Activated naive CD4-positive, alpha-beta T cell treated with anti-CD3 and anti-CD28 coated beads, Interleukin-2, amount 50 U/mL, for 24 hours (primary cell): ENCODE measurements at regions not wholly inside any gene's neighbourhood (a gene's known extent, or its start where the extent isn't known, plus 50 kb on each side); places are given as distances from the start of the nearest gene placed in this dataset.
"Not testable (repeated sequence)": the region's sequence is repeated elsewhere in the genome, so short reads cannot be mapped to it uniquely, and the experiment has no call there.

Experiments used
- H3K27ac Mint-ChIP-seq: one replicate; pipeline ENCODE4 v1.8.0; 2021; ENCODE audit warnings: mild to moderate bottlenecking, mixed read lengths
- H3K27me3 Mint-ChIP-seq: one replicate; pipeline ENCODE4 v1.8.0; 2021; ENCODE audit warnings: mixed read lengths
- H3K36me3 Mint-ChIP-seq: one replicate; pipeline ENCODE4 v1.8.0; 2021; ENCODE audit warnings: mixed read lengths
- H3K4me1 Mint-ChIP-seq: one replicate; pipeline ENCODE4 v1.8.0; 2021; ENCODE audit warnings: mixed read lengths
- H3K4me3 Mint-ChIP-seq: one replicate; pipeline ENCODE4 v1.8.0; 2021; ENCODE audit warnings: mild to moderate bottlenecking, mixed read lengths
- H3K9me3 Mint-ChIP-seq: one replicate; pipeline ENCODE4 v1.8.0; 2021; ENCODE audit warnings: mixed read lengths

DNA sequence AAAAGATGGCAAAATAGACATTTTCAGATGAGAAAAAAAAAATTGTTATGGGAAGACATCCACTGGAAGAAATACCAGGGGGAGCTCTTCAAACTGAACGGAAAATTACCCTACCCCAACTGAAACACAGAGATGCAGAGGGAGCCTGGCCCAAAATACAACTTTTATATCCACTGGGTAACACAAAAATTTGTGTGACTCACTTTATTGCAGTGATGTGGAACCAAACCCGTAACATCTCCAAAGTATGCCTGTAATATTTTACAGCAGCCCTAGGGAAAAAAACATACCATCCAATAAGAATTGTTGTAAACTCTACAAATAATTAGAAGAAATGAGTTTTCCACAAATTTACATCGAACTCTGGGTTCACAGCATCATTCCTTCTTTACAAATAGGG lies 152.6 kb upstream of the KCTD7 start:
- not testable (repeated sequence) for H3K4me1 Mint-ChIP-seq, H3K4me3 Mint-ChIP-seq, H3K27me3 Mint-ChIP-seq, H3K9me3 Mint-ChIP-seq, H3K27ac Mint-ChIP-seq
- peaks cover 11% of the 10 kb centered on the region for H3K36me3 Mint-ChIP-seq

- H3K27me3 Mint-ChIP-seq, H3K9me3 Mint-ChIP-seq, H3K4me3 Mint-ChIP-seq, H3K4me1 Mint-ChIP-seq, H3K27ac Mint-ChIP-seq: not testable (repeated sequence)
- peaks cover 18% of the 10 kb centered on the region for H3K36me3 Mint-ChIP-seq
Observed at GRCh38 chr7:66477822-66478397, 150.8 kb upstream of the KCTD7 start.

GRCh38 chr7:66481229-66481628 lies 147.5 kb upstream of the KCTD7 start:
- H3K4me1 Mint-ChIP-seq, H3K9me3 Mint-ChIP-seq, H3K27ac Mint-ChIP-seq, H3K4me3 Mint-ChIP-seq, H3K27me3 Mint-ChIP-seq: not testable (repeated sequence)
- H3K36me3 Mint-ChIP-seq, result peaks cover 20% of the 10 kb centered on the region

GRCh38 chr7:66489065-66489464 lies 139.6 kb upstream of the KCTD7 start:
- not testable (repeated sequence) for H3K4me3 Mint-ChIP-seq, H3K9me3 Mint-ChIP-seq, H3K36me3 Mint-ChIP-seq, H3K27me3 Mint-ChIP-seq, H3K27ac Mint-ChIP-seq
- H3K4me1 Mint-ChIP-seq, result peaks cover 17% of the 10 kb centered on the region

- H3K9me3 Mint-ChIP-seq, H3K4me3 Mint-ChIP-seq, H3K27me3 Mint-ChIP-seq, H3K36me3 Mint-ChIP-seq, H3K27ac Mint-ChIP-seq: not testable (repeated sequence)
- H3K4me1 Mint-ChIP-seq, result peaks cover 17% of the 10 kb centered on the region
Observed at GRCh38 chr7:66489741-66490140, 138.9 kb upstream of the KCTD7 start.

GRCh38 chr7:66490979-66491378 lies 137.7 kb upstream of the KCTD7 start:
- H3K27me3 Mint-ChIP-seq, H3K9me3 Mint-ChIP-seq, H3K36me3 Mint-ChIP-seq, H3K4me3 Mint-ChIP-seq, H3K27ac Mint-ChIP-seq: not testable (repeated sequence)
- peaks cover 22% of the 10 kb centered on the region for H3K4me1 Mint-ChIP-seq

GRCh38 chr7:66492405-66492804 lies 136.3 kb upstream of the KCTD7 start:
- not testable (repeated sequence) for H3K27me3 Mint-ChIP-seq, H3K27ac Mint-ChIP-seq, H3K9me3 Mint-ChIP-seq, H3K36me3 Mint-ChIP-seq
- peak overlapping the region; percentile 93 for H3K4me3 Mint-ChIP-seq
- peaks cover 22% of the 10 kb centered on the region for H3K4me1 Mint-ChIP-seq

- Mint-ChIP-seq H3K27me3 (no peaks in the 10 kb centered on the region), H3K4me1 (peaks cover 22% of the 10 kb centered on the region), H3K27ac (peak overlapping the region; percentile 91), H3K36me3 (peaks cover 2% of the 10 kb centered on the region), H3K9me3 (no peaks in the 10 kb centered on the region), H3K4me3 (peak overlapping the region; percentile 93)
Observed at GRCh38 chr7:66493235-66494205, 135.2 kb upstream of the KCTD7 start.

DNA sequence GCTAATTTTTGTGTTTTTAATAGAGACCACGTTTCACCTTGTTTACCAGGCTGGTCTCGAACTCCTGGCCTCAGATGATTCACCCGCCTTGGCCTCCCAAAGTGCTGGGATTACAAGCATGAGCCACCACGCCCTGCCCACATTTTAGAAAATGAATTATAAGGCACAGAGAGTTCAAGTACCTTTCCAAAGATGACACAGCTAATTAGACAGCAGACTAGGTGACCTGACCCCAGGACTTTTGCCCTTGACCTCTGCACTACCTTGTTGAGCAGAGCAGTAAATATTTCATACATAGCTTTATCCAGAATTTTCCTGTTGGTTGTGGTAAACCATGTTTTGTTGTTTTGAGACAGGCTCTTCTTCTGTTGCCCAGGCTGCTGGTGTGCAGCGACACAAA lies 131.3 kb upstream of the KCTD7 start:
- Mint-ChIP-seq H3K9me3 (no peaks in the 10 kb centered on the region), H3K4me1 (peaks cover 10% of the 10 kb centered on the region), H3K27me3 (no peaks in the 10 kb centered on the region), H3K27ac (no peak overlapping the region), H3K4me3 (no peak overlapping the region), H3K36me3 (no peaks in the 10 kb centered on the region)

DNA sequence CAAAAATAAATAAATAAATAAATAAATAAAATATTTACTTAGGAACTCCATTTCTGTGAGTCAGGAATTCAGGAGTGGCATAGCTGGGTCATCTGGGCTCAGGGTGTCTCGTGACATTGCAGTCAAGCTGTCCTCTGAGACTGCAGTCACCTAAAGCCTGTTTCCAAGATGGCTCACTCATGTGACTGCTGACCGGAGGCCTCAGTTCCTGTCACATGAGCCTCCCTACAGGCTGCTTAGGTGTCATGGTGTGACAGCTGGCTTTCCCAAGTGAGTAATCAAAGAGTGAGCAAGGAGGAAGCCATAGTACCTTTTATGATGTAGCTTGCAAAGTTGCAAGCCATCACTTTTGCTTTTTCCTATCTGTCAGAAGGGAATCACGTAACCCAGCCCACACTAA lies 128.6 kb upstream of the KCTD7 start:
- no peaks in the 10 kb centered on the region for H3K9me3 Mint-ChIP-seq
- no peak overlapping the region for H3K27ac Mint-ChIP-seq
- H3K27me3 Mint-ChIP-seq, result no peaks in the 10 kb centered on the region
- H3K4me3 Mint-ChIP-seq, result no peak overlapping the region
- no peaks in the 10 kb centered on the region for H3K36me3 Mint-ChIP-seq
- peaks cover 4% of the 10 kb centered on the region for H3K4me1 Mint-ChIP-seq

DNA sequence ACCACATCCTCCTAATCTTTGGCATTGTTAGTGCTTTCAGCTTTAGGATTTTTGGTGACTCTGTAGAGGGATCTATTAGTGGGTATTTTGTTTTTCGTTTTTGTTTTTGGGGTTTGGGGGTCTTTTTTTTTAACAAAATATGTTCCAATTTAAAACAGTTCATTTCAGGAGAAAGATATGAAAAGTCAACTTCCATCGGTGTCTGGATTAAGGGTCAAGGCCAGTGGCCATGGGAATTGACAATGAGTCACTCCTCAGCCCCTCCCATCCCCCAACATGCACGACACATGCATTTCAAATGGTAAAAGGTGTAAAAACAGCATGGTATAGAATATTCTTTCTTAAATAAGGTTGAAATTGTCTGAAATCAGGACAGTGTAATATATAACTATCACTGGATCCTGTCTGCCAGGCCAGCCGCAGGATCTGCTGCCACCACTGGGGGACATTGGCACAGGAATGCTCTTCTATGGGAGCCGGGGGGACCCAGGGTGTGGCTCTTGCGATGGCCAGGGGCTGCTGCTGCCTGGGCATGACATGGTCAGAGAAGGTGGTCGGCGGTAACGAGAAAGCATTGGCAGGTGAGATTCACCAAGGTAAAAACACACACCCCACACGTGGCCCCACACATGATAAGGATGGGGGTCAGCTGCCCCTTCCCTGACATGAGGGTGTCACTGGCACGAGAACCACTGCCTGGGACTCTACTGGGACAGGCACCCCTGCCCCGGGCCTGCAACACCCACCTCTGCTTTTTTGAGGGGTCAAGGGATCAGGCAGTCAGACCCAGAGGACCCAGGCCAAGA lies 126.2 kb upstream of the KCTD7 start:
- no peak overlapping the region for H3K27ac Mint-ChIP-seq
- H3K4me1 Mint-ChIP-seq, result peaks cover 3% of the 10 kb centered on the region
- no peaks in the 10 kb centered on the region for H3K9me3 Mint-ChIP-seq
- no peaks in the 10 kb centered on the region for H3K36me3 Mint-ChIP-seq
- H3K27me3 Mint-ChIP-seq, result peaks cover 1% of the 10 kb centered on the region
- H3K4me3 Mint-ChIP-seq, result no peak overlapping the region

DNA sequence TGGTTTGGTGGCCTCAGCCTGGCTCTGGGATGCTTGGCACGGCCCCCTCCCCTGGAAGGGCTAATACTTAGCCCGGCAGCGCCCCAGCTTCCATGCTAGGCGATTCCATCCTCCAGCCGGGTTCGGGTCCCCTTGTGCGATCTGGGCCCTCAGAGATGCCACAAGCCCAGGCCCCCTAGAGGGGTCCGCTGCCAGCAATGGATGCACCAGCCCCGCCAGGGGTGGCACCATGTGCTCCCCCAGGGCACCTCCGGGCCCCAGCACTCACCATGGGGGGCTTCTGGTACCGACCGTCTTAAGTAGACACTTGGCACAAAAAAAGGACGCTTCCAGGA lies 125.7 kb upstream of the KCTD7 start:
- Mint-ChIP-seq H3K36me3 (no peaks in the 10 kb centered on the region), H3K4me1 (peaks cover 3% of the 10 kb centered on the region), H3K27ac (no peak overlapping the region), H3K9me3 (no peaks in the 10 kb centered on the region), H3K27me3 (peaks cover 2% of the 10 kb centered on the region), H3K4me3 (no peak overlapping the region)

- no peaks in the 10 kb centered on the region for H3K9me3 Mint-ChIP-seq
- H3K27me3 Mint-ChIP-seq, result peaks cover 2% of the 10 kb centered on the region
- no peak overlapping the region for H3K27ac Mint-ChIP-seq
- peaks cover 3% of the 10 kb centered on the region for H3K4me1 Mint-ChIP-seq
- no peaks in the 10 kb centered on the region for H3K36me3 Mint-ChIP-seq
- no peak overlapping the region for H3K4me3 Mint-ChIP-seq
Observed at GRCh38 chr7:66503551-66504031, 125.1 kb upstream of the KCTD7 start.

DNA sequence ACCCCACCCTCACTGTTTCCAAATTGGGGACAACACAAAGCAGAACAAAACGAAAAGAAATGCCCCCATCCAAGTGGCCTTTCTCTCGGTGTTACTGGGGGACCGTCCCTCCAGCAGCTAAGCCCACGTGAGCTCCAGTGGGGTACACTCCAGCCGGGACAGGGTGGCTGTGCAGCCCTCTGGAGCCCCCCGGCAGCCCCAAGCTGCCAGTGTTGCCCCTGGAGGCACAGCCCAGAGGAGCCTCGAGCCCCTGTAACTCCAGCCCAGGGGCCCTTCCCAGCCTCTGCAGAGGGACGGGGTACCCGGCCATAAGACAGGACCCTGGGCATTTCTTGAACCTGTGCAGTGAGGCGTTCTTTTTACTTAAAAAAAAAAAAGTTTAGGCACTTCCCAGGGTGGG lies 124.5 kb upstream of the KCTD7 start:
- Mint-ChIP-seq H3K27ac (no peak overlapping the region), H3K36me3 (no peaks in the 10 kb centered on the region), H3K4me3 (no peak overlapping the region), H3K9me3 (no peaks in the 10 kb centered on the region), H3K27me3 (peaks cover 2% of the 10 kb centered on the region), H3K4me1 (peaks cover 3% of the 10 kb centered on the region)

DNA sequence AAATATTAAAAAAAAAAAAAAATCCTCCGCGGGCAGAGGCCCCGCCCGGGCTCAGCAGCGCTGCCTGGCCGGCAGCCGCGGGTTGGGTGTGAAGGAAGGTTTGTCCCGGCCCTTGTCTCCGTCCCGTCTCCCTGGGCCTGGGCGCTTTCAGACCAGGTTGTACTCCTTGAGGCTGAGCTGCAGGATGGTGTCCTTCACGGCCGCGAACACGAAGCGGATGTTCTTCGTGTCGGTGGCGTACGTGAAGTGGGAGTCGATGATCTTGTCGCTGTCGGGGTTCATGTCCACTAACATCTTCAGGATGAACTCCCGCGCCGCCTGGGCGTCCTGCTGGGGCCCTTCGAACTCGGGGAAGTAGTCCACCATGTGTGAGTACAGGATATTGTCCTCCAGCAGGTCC lies 123.7 kb upstream of the KCTD7 start:
- H3K4me1 Mint-ChIP-seq, result peaks cover 3% of the 10 kb centered on the region
- H3K27me3 Mint-ChIP-seq, result peaks cover 2% of the 10 kb centered on the region
- no peak overlapping the region for H3K27ac Mint-ChIP-seq
- no peaks in the 10 kb centered on the region for H3K9me3 Mint-ChIP-seq
- H3K4me3 Mint-ChIP-seq, result no peak overlapping the region
- no peaks in the 10 kb centered on the region for H3K36me3 Mint-ChIP-seq
